Natural killer cell (primary cell): ENCODE measurements at regions not wholly inside any gene's neighbourhood (a gene's known extent, or its start where the extent isn't known, plus 50 kb on each side); places are given as distances from the start of the nearest gene placed in this dataset.

Source experiments
- ATAC-seq, 3 donors: fragments of 150-1000 bp in 2 of 3; fragments of 200-7000 bp in 1 of 3; cut with Tn5 transposase; 1 replicate in 1 of 3; 2 replicates in 2 of 3; pipeline ENCODE4 v1.10.0; 2021; ENCODE audit warnings: mild to moderate bottlenecking in 2 of 3, moderate library complexity in 2 of 3
- DNase-seq, 2 donors: peaks; one replicate each; pipeline versions ENCODE4 v3.0.0 to v3.0.0-alpha.2; 2013 to 2021; ENCODE audit warnings: mixed read lengths in 1 of 2
- H3K27ac ChIP-seq: one replicate; pipeline ENCODE4 v1.5.1; 2013; ENCODE audit warnings: mild to moderate bottlenecking, low read length
- H3K27me3 ChIP-seq: one replicate; pipeline ENCODE4 v1.6.1; 2013; ENCODE audit warnings: low read length; ENCODE audit not compliant: control insufficient read depth, insufficient read depth
- H3K36me3 ChIP-seq: one replicate; pipeline ENCODE4 v1.6.1; 2013; ENCODE audit warnings: low read length; ENCODE audit not compliant: control insufficient read depth, insufficient read depth
- H3K4me1 ChIP-seq: one replicate; pipeline ENCODE4 v1.6.1; 2013; ENCODE audit warnings: low read length; ENCODE audit not compliant: control insufficient read depth, insufficient read depth
- H3K4me3 ChIP-seq: one replicate; pipeline ENCODE4 v1.5.1; 2013; ENCODE audit warnings: low read length
- H3K9me3 ChIP-seq: one replicate; pipeline ENCODE4 v1.6.1; 2013; ENCODE audit warnings: low read length; ENCODE audit not compliant: control insufficient read depth, insufficient read depth
- H3K27ac Mint-ChIP-seq, 2 donors: one replicate each; pipeline ENCODE4 v1.8.0; 2022; ENCODE audit warnings: mild to moderate bottlenecking in 2 of 2, mixed read lengths in 2 of 2, moderate library complexity in 1 of 2
- H3K27me3 Mint-ChIP-seq, 2 donors: one replicate each; pipeline ENCODE4 v1.8.0; 2022; ENCODE audit warnings: low read depth in 2 of 2, mixed read lengths in 2 of 2
- H3K36me3 Mint-ChIP-seq: one replicate; pipeline ENCODE4 v1.8.0; 2022; ENCODE audit warnings: mixed read lengths
- H3K4me1 Mint-ChIP-seq, 2 donors: one replicate each; pipeline ENCODE4 v1.8.0; 2022; ENCODE audit warnings: mixed read lengths in 2 of 2
- H3K4me3 Mint-ChIP-seq: one replicate; pipeline ENCODE4 v1.8.0; 2022; ENCODE audit warnings: mild to moderate bottlenecking, moderate library complexity, mixed read lengths
- H3K9me3 Mint-ChIP-seq, 2 donors: one replicate each; pipeline ENCODE4 v1.8.0; 2022; ENCODE audit warnings: mixed read lengths in 2 of 2
- WGBS: methylation state at CpG from one replicate; pipeline ENCODE4 v1.1.7; 2013; ENCODE audit warnings: missing lambda C conversion rate; ENCODE audit not compliant: insufficient coverage; 5-methylcytosine and 5-hydroxymethylcytosine counted together
- intact Hi-C: fragments of 100-400 bp; cut with micrococcal nuclease; formaldehyde crosslinking; loops from one replicate; pipeline ENCODE4 v1.14.2; 2022
- TF ChIP-seq, protein P1 (sequence below): fragments of 200-600 bp; IDR thresholded peaks from one replicate; pipeline ENCODE4 v1.8.0; 2022; ENCODE audit warnings: antibody characterized with exemption

DNA sequence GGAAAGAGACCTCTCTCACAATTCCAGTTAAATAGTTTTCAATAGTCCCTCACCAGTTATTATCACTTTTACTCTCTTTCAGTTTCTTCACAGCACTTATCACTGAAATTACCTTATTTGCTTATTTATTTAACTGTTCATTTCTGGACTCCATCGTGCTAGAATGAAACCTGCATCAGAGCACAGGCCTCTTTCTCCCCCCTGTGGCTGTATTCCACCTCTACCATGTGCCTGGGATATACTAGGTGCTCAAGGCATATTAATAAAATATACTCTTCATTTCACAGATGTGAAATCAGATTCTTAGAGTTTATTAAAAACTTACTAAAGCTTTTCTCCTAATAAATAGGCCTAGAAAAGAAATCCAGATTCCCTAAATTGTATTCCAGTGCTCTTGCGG is 308.9 kb upstream of the MON1B start:
- H3K9me3 ChIP-seq, result no peaks in the 10 kb centered on the region
- Mint-ChIP-seq H3K27me3 (no peaks in the 10 kb centered on the region), H3K36me3 (no peaks in the 10 kb centered on the region), H3K9me3 (peaks cover 2 to 5% of the 10 kb centered on the region in 2 donors), H3K4me1 (no peaks in the 10 kb centered on the region), H3K27ac (no peak overlapping the region), H3K4me3 (no peak overlapping the region)
- intact Hi-C loops, result no loop called here
- no peak overlapping the region for H3K4me3 ChIP-seq
- H3K27ac ChIP-seq, result no peak overlapping the region
- WGBS, result 21% methylated on average over 1 of the region's 2 CpGs
- H3K27me3 ChIP-seq, result no peaks in the 10 kb centered on the region
- no peak for DNase-seq
- ATAC-seq, result no peak
- no peaks in the 10 kb centered on the region for H3K4me1 ChIP-seq
- TF ChIP-seq, protein P1, sequence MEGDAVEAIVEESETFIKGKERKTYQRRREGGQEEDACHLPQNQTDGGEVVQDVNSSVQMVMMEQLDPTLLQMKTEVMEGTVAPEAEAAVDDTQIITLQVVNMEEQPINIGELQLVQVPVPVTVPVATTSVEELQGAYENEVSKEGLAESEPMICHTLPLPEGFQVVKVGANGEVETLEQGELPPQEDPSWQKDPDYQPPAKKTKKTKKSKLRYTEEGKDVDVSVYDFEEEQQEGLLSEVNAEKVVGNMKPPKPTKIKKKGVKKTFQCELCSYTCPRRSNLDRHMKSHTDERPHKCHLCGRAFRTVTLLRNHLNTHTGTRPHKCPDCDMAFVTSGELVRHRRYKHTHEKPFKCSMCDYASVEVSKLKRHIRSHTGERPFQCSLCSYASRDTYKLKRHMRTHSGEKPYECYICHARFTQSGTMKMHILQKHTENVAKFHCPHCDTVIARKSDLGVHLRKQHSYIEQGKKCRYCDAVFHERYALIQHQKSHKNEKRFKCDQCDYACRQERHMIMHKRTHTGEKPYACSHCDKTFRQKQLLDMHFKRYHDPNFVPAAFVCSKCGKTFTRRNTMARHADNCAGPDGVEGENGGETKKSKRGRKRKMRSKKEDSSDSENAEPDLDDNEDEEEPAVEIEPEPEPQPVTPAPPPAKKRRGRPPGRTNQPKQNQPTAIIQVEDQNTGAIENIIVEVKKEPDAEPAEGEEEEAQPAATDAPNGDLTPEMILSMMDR, result no peak
- H3K36me3 ChIP-seq, result no peaks in the 10 kb centered on the region

DNA sequence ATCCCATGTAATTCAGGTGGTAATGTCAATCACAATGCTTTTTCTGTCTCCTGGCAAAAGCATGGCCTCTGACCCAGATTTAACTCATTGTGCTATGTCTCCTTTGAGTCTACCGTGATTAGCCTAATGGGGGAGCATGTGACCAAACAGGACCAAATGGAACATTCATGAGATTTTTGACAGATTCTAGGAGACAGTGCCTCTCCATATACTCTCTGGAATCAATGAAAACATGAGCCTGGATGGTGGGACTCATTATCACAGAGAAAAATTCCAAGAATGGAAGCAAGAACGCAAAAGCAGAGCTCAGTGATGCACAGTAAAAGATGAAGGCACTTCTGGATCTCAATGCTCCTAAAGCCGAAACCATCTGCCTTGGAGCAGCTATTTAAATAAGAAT is 307.9 kb upstream of the MON1B start:
- DNase-seq (no peak), ATAC-seq (no peak)
- H3K27ac Mint-ChIP-seq, result no peak overlapping the region
- H3K9me3 Mint-ChIP-seq, result peaks cover 2 to 5% of the 10 kb centered on the region in 2 donors
- H3K27me3 Mint-ChIP-seq, result no peaks in the 10 kb centered on the region
- Histone ChIP-seq H3K27ac (no peak overlapping the region), H3K9me3 (no peaks in the 10 kb centered on the region), H3K4me3 (no peak overlapping the region), H3K36me3 (no peaks in the 10 kb centered on the region), H3K27me3 (no peaks in the 10 kb centered on the region), H3K4me1 (no peaks in the 10 kb centered on the region)
- no peaks in the 10 kb centered on the region for H3K4me1 Mint-ChIP-seq
- intact Hi-C loops, result no loop called here
- 88% methylated on average over 3 of the region's 3 CpGs for WGBS
- TF ChIP-seq, protein P1, result no peak
- H3K4me3 Mint-ChIP-seq, result no peak overlapping the region
- no peaks in the 10 kb centered on the region for H3K36me3 Mint-ChIP-seq

DNA sequence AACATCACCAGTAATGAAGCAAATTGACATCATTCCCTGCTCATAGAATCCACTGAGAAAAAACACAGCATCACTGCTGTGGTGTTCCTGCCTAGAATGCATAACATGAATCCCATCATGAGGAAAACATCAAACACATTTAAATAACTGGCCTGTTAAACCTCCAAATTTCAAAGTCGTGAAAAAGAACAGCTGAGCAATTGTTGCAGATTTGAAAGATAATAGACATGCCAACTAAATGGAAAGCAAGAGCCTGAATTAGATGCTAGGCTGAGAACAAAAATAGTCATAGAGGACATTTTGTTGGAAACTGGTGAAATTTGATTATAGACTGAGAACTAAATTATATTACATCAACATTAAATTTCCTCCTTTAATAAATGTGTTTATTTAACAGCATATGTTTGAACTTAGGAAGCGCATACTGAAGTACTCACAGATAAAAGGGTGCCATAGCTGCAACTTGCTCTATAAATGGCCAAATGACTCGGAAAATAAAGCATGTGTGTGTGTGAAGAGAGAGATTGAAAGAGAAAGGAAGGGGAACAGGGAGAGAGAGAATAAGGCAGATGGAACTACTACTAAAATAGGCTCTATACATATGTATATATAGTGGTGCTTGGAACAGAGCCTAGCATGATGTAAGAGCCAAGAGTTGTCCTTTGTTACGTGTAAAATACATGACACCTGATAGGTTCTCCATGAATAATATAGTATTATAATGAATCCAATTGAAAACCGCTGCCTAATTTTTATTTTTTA is 305.0 kb upstream of the MON1B start:
- Histone ChIP-seq H3K4me3 (no peak overlapping the region), H3K36me3 (no peaks in the 10 kb centered on the region), H3K9me3 (no peaks in the 10 kb centered on the region), H3K27me3 (no peaks in the 10 kb centered on the region), H3K4me1 (no peaks in the 10 kb centered on the region), H3K27ac (no peak overlapping the region)
- intact Hi-C loops, result no loop called here
- Mint-ChIP-seq H3K27me3 (no peaks in the 10 kb centered on the region), H3K36me3 (no peaks in the 10 kb centered on the region), H3K9me3 (peaks cover 0 to 3% of the 10 kb centered on the region in 2 donors), H3K4me3 (no peak overlapping the region), H3K4me1 (no peaks in the 10 kb centered on the region), H3K27ac (no peak overlapping the region)
- ATAC-seq (no peak), DNase-seq (no peak)
- TF ChIP-seq, protein P1, result no peak
- WGBS, result 85% methylated on average over 3 of the region's 5 CpGs

DNA sequence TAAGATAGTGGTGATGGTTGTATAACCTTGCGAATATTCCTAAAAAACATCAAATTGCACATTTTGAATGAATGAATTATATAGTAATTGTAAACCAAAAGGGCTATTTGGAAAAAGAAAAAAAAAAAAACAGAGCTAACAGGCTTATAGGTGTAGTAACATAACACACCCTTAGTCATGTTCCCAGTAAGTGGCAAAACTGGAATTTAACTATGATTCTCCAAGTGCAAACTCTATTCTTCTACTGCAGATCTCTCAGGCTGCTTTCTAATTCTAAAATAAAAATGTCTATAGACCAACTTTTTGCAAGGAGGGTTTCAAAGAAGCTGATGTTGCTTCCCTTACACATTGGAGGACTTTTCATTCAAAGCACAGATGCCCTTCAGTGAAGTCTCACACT is 293.2 kb upstream of the MON1B start:
- no peaks in the 10 kb centered on the region for H3K27me3 ChIP-seq
- no peaks in the 10 kb centered on the region for H3K36me3 Mint-ChIP-seq
- H3K27ac Mint-ChIP-seq, result no peak overlapping the region
- H3K4me1 Mint-ChIP-seq, result no peaks in the 10 kb centered on the region
- no peaks in the 10 kb centered on the region for H3K36me3 ChIP-seq
- H3K9me3 Mint-ChIP-seq, result peaks cover 5 to 11% of the 10 kb centered on the region in 2 donors
- H3K4me1 ChIP-seq, result no peaks in the 10 kb centered on the region
- no peak overlapping the region for H3K27ac ChIP-seq
- no peaks in the 10 kb centered on the region for H3K9me3 ChIP-seq
- no peak overlapping the region for H3K4me3 ChIP-seq
- TF ChIP-seq, protein P1, result no peak
- DNase-seq, result no peak
- no peaks in the 10 kb centered on the region for H3K27me3 Mint-ChIP-seq
- no peak for ATAC-seq
- intact Hi-C loops, result no loop called here
- no peak overlapping the region for H3K4me3 Mint-ChIP-seq
- WGBS, result no CpG with 5 or more reads among the region's 1 CpG
